Stimulated activated effector memory CD8-positive, alpha-beta T cell treated with anti-CD3 and anti-CD28 coated beads, Interleukin-12 subunit alpha, Interleukin-12 subunit beta, amount 100 ng/mL, for 72 hours (primary cell): ENCODE measurements at regions not wholly inside any gene's neighbourhood (a gene's known extent, or its start where the extent isn't known, plus 50 kb on each side); places are given as distances from the start of the nearest gene placed in this dataset.
"Not testable (repeated sequence)": the region's sequence is repeated elsewhere in the genome, so short reads cannot be mapped to it uniquely, and the experiment has no call there.

Source experiments
- ATAC-seq: fragments of 150-1000 bp; cut with Tn5 transposase; 2 replicates; pipeline ENCODE4 v1.10.0; 2021
- DNase-seq, 2 donors: peaks; one replicate each; pipeline ENCODE4 v3.0.0; 2021 to 2022; ENCODE audit warnings: low spot score in 2 of 2
- H3K27ac Mint-ChIP-seq: one replicate; pipeline ENCODE4 v1.8.0; 2022; ENCODE audit warnings: mild to moderate bottlenecking, mixed read lengths
- H3K36me3 Mint-ChIP-seq: one replicate; pipeline ENCODE4 v1.8.0; 2022; ENCODE audit warnings: mild to moderate bottlenecking, mixed read lengths
- H3K4me1 Mint-ChIP-seq: one replicate; pipeline ENCODE4 v1.8.0; 2022; ENCODE audit warnings: mixed read lengths
- H3K4me3 Mint-ChIP-seq: one replicate; pipeline ENCODE4 v1.8.0; 2022; ENCODE audit warnings: mild to moderate bottlenecking, mixed read lengths
- H3K9me3 Mint-ChIP-seq: one replicate; pipeline ENCODE4 v1.8.0; 2022; ENCODE audit warnings: mixed read lengths

- DNase-seq (no peak), ATAC-seq (no peak)
- no peaks in the 10 kb centered on the region for H3K36me3 Mint-ChIP-seq
- H3K4me1 Mint-ChIP-seq, result no peaks in the 10 kb centered on the region
- no peak overlapping the region for H3K27ac Mint-ChIP-seq
- H3K4me3 Mint-ChIP-seq, result no peak overlapping the region
- peaks cover 5% of the 10 kb centered on the region for H3K9me3 Mint-ChIP-seq
These were observed 122.3 kb upstream of the POC5 start for GRCh38 chr5:75839547-75839946.

- ATAC-seq (no peak), DNase-seq (no peak)
- H3K4me3 Mint-ChIP-seq, result no peak overlapping the region
- no peaks in the 10 kb centered on the region for H3K4me1 Mint-ChIP-seq
- peaks cover 5% of the 10 kb centered on the region for H3K9me3 Mint-ChIP-seq
- no peak overlapping the region for H3K27ac Mint-ChIP-seq
- no peaks in the 10 kb centered on the region for H3K36me3 Mint-ChIP-seq
These were observed 120.1 kb upstream of the POC5 start for GRCh38 chr5:75837258-75837841.

GRCh38 chr5:75831561-75831960, 114.3 kb upstream of the POC5 start:
- Mint-ChIP-seq H3K4me1 (no peaks in the 10 kb centered on the region), H3K36me3 (no peaks in the 10 kb centered on the region), H3K27ac (no peak overlapping the region), H3K9me3 (no peaks in the 10 kb centered on the region), H3K4me3 (no peak overlapping the region)
- ATAC-seq (no peak), DNase-seq (no peak)

GRCh38 chr5:75828029-75828428, 110.8 kb upstream of the POC5 start:
- H3K36me3 Mint-ChIP-seq, result no peaks in the 10 kb centered on the region
- no peak overlapping the region for H3K4me3 Mint-ChIP-seq
- no peak for ATAC-seq
- no peak overlapping the region for H3K27ac Mint-ChIP-seq
- no peaks in the 10 kb centered on the region for H3K9me3 Mint-ChIP-seq
- no peaks in the 10 kb centered on the region for H3K4me1 Mint-ChIP-seq
- DNase-seq, result no peak

- Mint-ChIP-seq H3K4me1 (no peaks in the 10 kb centered on the region), H3K9me3 (no peaks in the 10 kb centered on the region), H3K27ac (no peak overlapping the region), H3K36me3 (no peaks in the 10 kb centered on the region), H3K4me3 (no peak overlapping the region)
- no peak for ATAC-seq
- no peak for DNase-seq
These were observed 107.1 kb upstream of the POC5 start for GRCh38 chr5:75824323-75824722.

- ATAC-seq (no peak), DNase-seq (no peak)
- H3K4me1 Mint-ChIP-seq, result no peaks in the 10 kb centered on the region
- no peak overlapping the region for H3K4me3 Mint-ChIP-seq
- H3K36me3 Mint-ChIP-seq, result no peaks in the 10 kb centered on the region
- H3K27ac Mint-ChIP-seq, result no peak overlapping the region
- H3K9me3 Mint-ChIP-seq, result no peaks in the 10 kb centered on the region
These were observed 106.6 kb upstream of the POC5 start for GRCh38 chr5:75823811-75824210.

GRCh38 chr5:75818661-75819060, 101.4 kb upstream of the POC5 start:
- no peak for ATAC-seq
- no peak overlapping the region for H3K4me3 Mint-ChIP-seq
- no peak for DNase-seq
- H3K36me3 Mint-ChIP-seq, result no peaks in the 10 kb centered on the region
- no peaks in the 10 kb centered on the region for H3K9me3 Mint-ChIP-seq
- H3K27ac Mint-ChIP-seq, result no peak overlapping the region
- H3K4me1 Mint-ChIP-seq, result no peaks in the 10 kb centered on the region

- not testable (repeated sequence) for ATAC-seq, H3K36me3 Mint-ChIP-seq, H3K9me3 Mint-ChIP-seq, DNase-seq, H3K4me1 Mint-ChIP-seq, H3K27ac Mint-ChIP-seq, H3K4me3 Mint-ChIP-seq
These were observed 82.5 kb upstream of the POC5 start for GRCh38 chr5:75799695-75800094.

GRCh38 chr5:75769338-75769737, 52.1 kb upstream of the POC5 start:
- H3K4me1 Mint-ChIP-seq, ATAC-seq, H3K27ac Mint-ChIP-seq, DNase-seq, H3K4me3 Mint-ChIP-seq, H3K36me3 Mint-ChIP-seq: not testable (repeated sequence)
- peaks cover 38% of the 10 kb centered on the region for H3K9me3 Mint-ChIP-seq
